ENCODE measurements at regions not wholly inside any gene's neighbourhood (a gene's known extent, or its start where the extent isn't known, plus 50 kb on each side); places are given as distances from the start of the nearest gene placed in this dataset.

- ChIA-PET CTCF (no interaction called here), POLR2A (no interaction called here)
- Histone ChIP-seq H3K36me3 (ENCODE audit: control insufficient read depth, insufficient read depth, low read length) (no peaks in the 10 kb centered on the region), H3K4me3 (ENCODE audit: low read depth, low read length) (no peak overlapping the region), H3K9me3 (no peaks in the 10 kb centered on the region), H3K27me3 (replicated peaks; ENCODE audit: control insufficient read depth, insufficient read depth, low read length) (no peaks in the 10 kb centered on the region), H3K4me1 (peaks cover 18% of the 10 kb centered on the region)
- Mint-ChIP-seq H3K9me3 (ENCODE audit: unreplicated experiment) (no peaks in the 10 kb centered on the region), H3K27me3 (ENCODE audit: insufficient read depth, unreplicated experiment) (no peaks in the 10 kb centered on the region), H3K4me1 (ENCODE audit: low read depth, unreplicated experiment) (peaks cover 7% of the 10 kb centered on the region), H3K27ac (ENCODE audit: unreplicated experiment) (no peak overlapping the region), H3K36me3 (ENCODE audit: insufficient read depth, unreplicated experiment) (no peaks in the 10 kb centered on the region), H3K4me3 (ENCODE audit: unreplicated experiment) (no peak overlapping the region)
- no peak for TF ChIP-seq CTCF (IDR thresholded peaks at IDR 0.05; ENCODE audit: insufficient read depth in 1 of 2, low read depth in 1 of 2, low read length in 1 of 2, severe bottlenecking in 1 of 2, unreplicated experiment in 1 of 2)
- DNase-seq = no peak
- intact Hi-C loops (cut with micrococcal nuclease; ENCODE audit: unreplicated experiment) = no loop called here
- no TSS peak for BruUV-seq (replicated peaks)
Observed at GRCh38 chr4:112793033-112793432, 156.1 kb downstream of the LARP7 start.

GRCh38 chr4:112800001-112800400, 163.1 kb downstream of the LARP7 start:
- POLR2A ChIA-PET = no interaction called here
- no TSS peak for BruUV-seq (replicated peaks)

DNA sequence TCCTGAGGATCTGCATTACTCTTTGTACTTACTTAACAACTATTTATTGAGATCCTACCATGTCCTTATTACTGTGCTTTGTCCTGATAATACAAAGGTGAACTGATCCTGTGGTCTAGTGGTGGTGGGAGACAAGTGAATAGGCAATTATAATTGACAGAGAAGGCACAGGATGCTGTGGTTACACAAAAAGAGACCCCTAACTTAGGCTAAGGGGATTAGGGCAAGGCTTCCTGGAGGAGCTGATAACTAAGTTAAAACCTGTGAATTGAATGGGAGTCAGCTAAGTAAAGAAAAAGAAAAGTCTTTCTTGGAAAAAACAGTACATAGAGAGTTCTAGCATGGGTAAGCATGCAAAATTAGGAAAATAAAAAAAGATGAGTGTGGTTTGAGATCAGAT, 164.4 kb downstream of the LARP7 start:
- CTCF ChIA-PET = no interaction called here

More at GRCh38 chr4:112800001-112800400, 163.1 kb downstream of the LARP7 start:
- DNase-seq = no peak
- Histone ChIP-seq H3K4me1 (peaks cover 5% of the 10 kb centered on the region), H3K27me3 (replicated peaks; ENCODE audit: control insufficient read depth, insufficient read depth, low read length) (no peaks in the 10 kb centered on the region), H3K4me3 (ENCODE audit: low read depth, low read length) (no peak overlapping the region), H3K36me3 (ENCODE audit: control insufficient read depth, insufficient read depth, low read length) (no peaks in the 10 kb centered on the region), H3K9me3 (no peaks in the 10 kb centered on the region)
- TF ChIP-seq CTCF (IDR thresholded peaks at IDR 0.05; ENCODE audit: insufficient read depth in 1 of 2, low read depth in 1 of 2, low read length in 1 of 2, severe bottlenecking in 1 of 2, unreplicated experiment in 1 of 2) = no peak
- Mint-ChIP-seq H3K36me3 (ENCODE audit: insufficient read depth, unreplicated experiment) (no peaks in the 10 kb centered on the region), H3K27ac (ENCODE audit: unreplicated experiment) (no peak overlapping the region), H3K27me3 (ENCODE audit: insufficient read depth, unreplicated experiment) (peaks cover 6% of the 10 kb centered on the region), H3K9me3 (ENCODE audit: unreplicated experiment) (no peaks in the 10 kb centered on the region), H3K4me3 (ENCODE audit: unreplicated experiment) (no peak overlapping the region), H3K4me1 (ENCODE audit: low read depth, unreplicated experiment) (peaks cover under 1% of the 10 kb centered on the region)
- intact Hi-C loops (cut with micrococcal nuclease; ENCODE audit: unreplicated experiment) = no loop called here
- CTCF ChIA-PET = no interaction called here

More for the DNA sequence above, 164.4 kb downstream of the LARP7 start:
- Histone ChIP-seq H3K9me3 (no peaks in the 10 kb centered on the region), H3K4me3 (ENCODE audit: low read depth, low read length) (no peak overlapping the region), H3K36me3 (ENCODE audit: control insufficient read depth, insufficient read depth, low read length) (no peaks in the 10 kb centered on the region), H3K4me1 (no peaks in the 10 kb centered on the region), H3K27me3 (replicated peaks; ENCODE audit: control insufficient read depth, insufficient read depth, low read length) (no peaks in the 10 kb centered on the region)
- BruUV-seq (replicated peaks) = no TSS peak
- no peak for DNase-seq
- H3K4me3 Mint-ChIP-seq (ENCODE audit: unreplicated experiment) = no peak overlapping the region
- H3K4me1 Mint-ChIP-seq (ENCODE audit: low read depth, unreplicated experiment) = no peaks in the 10 kb centered on the region
- TF ChIP-seq CTCF (IDR thresholded peaks at IDR 0.05; ENCODE audit: insufficient read depth in 1 of 2, low read depth in 1 of 2, low read length in 1 of 2, severe bottlenecking in 1 of 2, unreplicated experiment in 1 of 2) = no peak
- H3K36me3 Mint-ChIP-seq (ENCODE audit: insufficient read depth, unreplicated experiment) = no peaks in the 10 kb centered on the region
- H3K27me3 Mint-ChIP-seq (ENCODE audit: insufficient read depth, unreplicated experiment) = peaks cover 6% of the 10 kb centered on the region
- no peak overlapping the region for H3K27ac Mint-ChIP-seq (ENCODE audit: unreplicated experiment)
- intact Hi-C loops (cut with micrococcal nuclease; ENCODE audit: unreplicated experiment) = no loop called here
- POLR2A ChIA-PET = no interaction called here
- no peaks in the 10 kb centered on the region for H3K9me3 Mint-ChIP-seq (ENCODE audit: unreplicated experiment)
